ENCODE measurements at regions not wholly inside any gene's neighbourhood (a gene's known extent, or its start where the extent isn't known, plus 50 kb on each side); places are given as distances from the start of the nearest gene placed in this dataset.

GRCh38 chr2:152907046-152907445 lies 188.6 kb downstream of the ARL6IP6 start:
- TF ChIP-seq CTCF (conservative IDR thresholded peaks at IDR 0.05; ENCODE audit: low read depth, low read length): no peak
- no peak for DNase-seq (ENCODE audit: low read depth)

GRCh38 chr2:152894051-152894450 lies 175.6 kb downstream of the ARL6IP6 start:
- H3K4me3 ChIP-seq (ENCODE audit: low read depth, low read length): no peak overlapping the region
- TF ChIP-seq CTCF (conservative IDR thresholded peaks at IDR 0.05; ENCODE audit: low read depth, low read length): no peak
- no peak for DNase-seq (ENCODE audit: low read depth)

More at GRCh38 chr2:152907046-152907445, 188.6 kb downstream of the ARL6IP6 start:
- H3K4me3 ChIP-seq (ENCODE audit: low read depth, low read length): no peak overlapping the region

GRCh38 chr2:152890736-152891135 lies 172.3 kb downstream of the ARL6IP6 start:
- DNase-seq (ENCODE audit: low read depth): no peak
- TF ChIP-seq CTCF (conservative IDR thresholded peaks at IDR 0.05; ENCODE audit: low read depth, low read length): no peak
- H3K4me3 ChIP-seq (ENCODE audit: low read depth, low read length): no peak overlapping the region

GRCh38 chr2:152883951-152884487 lies 165.6 kb downstream of the ARL6IP6 start:
- no peak for TF ChIP-seq CTCF (conservative IDR thresholded peaks at IDR 0.05; ENCODE audit: low read depth, low read length)
- H3K4me3 ChIP-seq (ENCODE audit: low read depth, low read length): no peak overlapping the region
- no peak for DNase-seq (ENCODE audit: low read depth)

- no peak for TF ChIP-seq CTCF (conservative IDR thresholded peaks at IDR 0.05; ENCODE audit: low read depth, low read length)
- DNase-seq (ENCODE audit: low read depth): no peak
- no peak overlapping the region for H3K4me3 ChIP-seq (ENCODE audit: low read depth, low read length)
These were observed 163.1 kb downstream of the ARL6IP6 start for GRCh38 chr2:152881527-152881926.

- no peak overlapping the region for H3K4me3 ChIP-seq (ENCODE audit: low read depth, low read length)
- no peak for TF ChIP-seq CTCF (conservative IDR thresholded peaks at IDR 0.05; ENCODE audit: low read depth, low read length)
- DNase-seq (ENCODE audit: low read depth): no peak
These were observed 160.9 kb downstream of the ARL6IP6 start for GRCh38 chr2:152879275-152879674.

Data from choroid plexus epithelial cell (primary cell).